SK-N-SH (cell line): ENCODE measurements at regions not wholly inside any gene's neighbourhood (a gene's known extent, or its start where the extent isn't known, plus 50 kb on each side); places are given as distances from the start of the nearest gene placed in this dataset.

Experiments used
- CTCF ChIA-PET: fragments of 300-600, 350-600 bp; formaldehyde crosslinking; extraction: SDS; loops from one replicate; lab custom pipeline; 2021; lab: Yijun Ruan, JAX
- POLR2A ChIA-PET: fragments of 350-600 bp; sonication (Branson Sonifier 250); formaldehyde crosslinking; extraction: SDS; loops from one replicate; lab custom pipeline; 2020; ENCODE audit warnings: antibody characterized with exemption, inconsistent platforms; lab: Yijun Ruan, JAX
- DNase-seq: peaks from one replicate; pipeline ENCODE4 v3.0.0; 2012
- H2AFZ ChIP-seq: fragments of 200-600 bp; sonication (generic); 2 replicates; pipeline ENCODE4 v1.8.1; 2016; ENCODE audit warnings: antibody characterized with exemption, mild to moderate bottlenecking, low read depth
- H3F3A ChIP-seq: fragments of 200-600 bp; sonication (generic); replicated peaks from 2 replicates; pipeline ENCODE3; 2016; ENCODE audit warnings: antibody characterized with exemption, mild to moderate bottlenecking; ENCODE audit not compliant: insufficient read depth
- H3K27ac ChIP-seq, 2 experiments: fragments of 200-500 bp in 1 of 2; fragments of 200-600 bp in 1 of 2; sonication (Bioruptor generic) in 1 of 2; sonication (generic), shearing (Covaris generic) in 1 of 2; 2 replicates each; pipeline versions ENCODE4 v1.5.1 to v1.6.1; 2014 to 2016; ENCODE audit warnings: low read depth in 2 of 2, inconsistent platforms in 1 of 2, low read length in 1 of 2, mild to moderate bottlenecking in 1 of 2, mixed read lengths in 1 of 2
- H3K27me3 ChIP-seq: fragments of 200-600 bp; sonication (generic), shearing (Covaris generic); 2 replicates; pipeline ENCODE4 v1.6.1; 2016; ENCODE audit warnings: mixed run types; ENCODE audit not compliant: insufficient read depth
- H3K36me3 ChIP-seq, 2 experiments: fragments of 200-500 bp in 1 of 2; fragments of 200-600 bp in 1 of 2; sonication (Bioruptor generic) in 1 of 2; sonication (generic) in 1 of 2; replicated peaks in 1 of 2; 2 replicates each; pipeline versions ENCODE3 to v1.5.1; 2014 to 2016; ENCODE audit warnings: low read length in 1 of 2, mild to moderate bottlenecking in 1 of 2; ENCODE audit not compliant: insufficient read depth in 2 of 2, control insufficient read depth in 1 of 2
- H3K4me1 ChIP-seq, 2 experiments: fragments of 200-500 bp in 1 of 2; fragments of 200-600 bp in 1 of 2; sonication (Bioruptor generic) in 1 of 2; sonication (generic), shearing (Covaris generic) in 1 of 2; 2 replicates each; pipeline versions ENCODE4 v1.5.1 to v1.6.1; 2014 to 2016; ENCODE audit warnings: low read depth in 1 of 2, low read length in 1 of 2, mixed run types in 1 of 2; ENCODE audit not compliant: insufficient read depth in 2 of 2, control insufficient read depth in 1 of 2
- H3K4me2 ChIP-seq: fragments of 200-600 bp; sonication (generic), shearing (Covaris generic); 2 replicates; pipeline ENCODE4 v1.6.1; 2017; ENCODE audit warnings: mixed run types
- H3K4me3 ChIP-seq, 2 experiments: fragments of 200-500 bp in 1 of 2; fragments of 200-600 bp in 1 of 2; sonication (Bioruptor generic) in 1 of 2; sonication (generic), shearing (Covaris generic) in 1 of 2; 2 replicates each; pipeline versions ENCODE4 v1.5.1 to v1.8.1; 2014 to 2016; ENCODE audit warnings: low read depth in 2 of 2, inconsistent platforms in 1 of 2, low read length in 1 of 2, mild to moderate bottlenecking in 1 of 2, mixed read lengths in 1 of 2, moderate library complexity in 1 of 2
- H3K79me2 ChIP-seq: fragments of 200-600 bp; sonication (generic); 2 replicates; pipeline ENCODE4 v1.8.1; 2017; ENCODE audit warnings: mild to moderate bottlenecking; ENCODE audit not compliant: insufficient read depth
- H3K9ac ChIP-seq: fragments of 200-600 bp; sonication (generic); 2 replicates; pipeline ENCODE4 v1.6.1; 2017; ENCODE audit warnings: mixed run types
- H3K9me2 ChIP-seq: fragments of 200-600 bp; sonication (generic); 2 replicates; pipeline ENCODE4 v1.6.1; 2017; ENCODE audit warnings: mixed run types
- H3K9me3 ChIP-seq: fragments of 200-600 bp; sonication (generic); 2 replicates; pipeline ENCODE4 v1.6.1; 2017; ENCODE audit warnings: mixed run types, mild to moderate bottlenecking, moderate library complexity
- H4K20me1 ChIP-seq: fragments of 200-600 bp; sonication (generic); 2 replicates; pipeline ENCODE4 v1.6.1; 2017; ENCODE audit warnings: mild to moderate bottlenecking, mixed run types; ENCODE audit not compliant: insufficient read depth
- CTCF ChIP-seq: fragments of 200-600 bp; sonication (generic); IDR thresholded peaks from 2 replicates; pipeline ENCODE4 v1.6.1; 2017; ENCODE audit warnings: antibody characterized with exemption, mild to moderate bottlenecking, moderate library complexity
- EP300 ChIP-seq, 2 experiments: IDR thresholded peaks; 2 replicates each; pipeline versions ENCODE4 v1.4.0 to v1.6.1; 2012; ENCODE audit warnings: borderline replicate concordance in 1 of 2, low read depth in 1 of 2, low read length in 1 of 2
- FOSL2 ChIP-seq: IDR thresholded peaks from 2 replicates; pipeline ENCODE4 v1.4.0; 2012; ENCODE audit warnings: low read depth, mild to moderate bottlenecking, moderate library complexity, borderline replicate concordance
- FOXM1 ChIP-seq: IDR thresholded peaks from 2 replicates; pipeline ENCODE4 v1.4.0; 2012; ENCODE audit warnings: low read depth, mild to moderate bottlenecking
- MEF2A ChIP-seq: IDR thresholded peaks from 2 replicates; pipeline ENCODE4 v1.4.0; 2012; ENCODE audit warnings: low read depth, borderline replicate concordance
- MXI1 ChIP-seq: IDR thresholded peaks from 2 replicates; pipeline ENCODE4 v1.6.1; 2012; ENCODE audit warnings: mild to moderate bottlenecking, low read depth, low read length, improper control_type of control experiment
- NRF1 ChIP-seq: IDR thresholded peaks from 2 replicates; pipeline ENCODE4 v1.6.1; 2012; ENCODE audit warnings: low read depth, mild to moderate bottlenecking, low read length
- PBX3 ChIP-seq: IDR thresholded peaks from 2 replicates; pipeline ENCODE4; 2012
- RAD21 ChIP-seq: IDR thresholded peaks from 2 replicates; pipeline ENCODE4 v1.6.1; 2012; ENCODE audit warnings: mild to moderate bottlenecking, low read length
- RCOR1 ChIP-seq: fragments of 150-350 bp; IDR thresholded peaks from 2 replicates; pipeline ENCODE4 v1.6.1; 2017; ENCODE audit warnings: antibody characterized with exemption, low read length
- RFX5 ChIP-seq: IDR thresholded peaks from 2 replicates; pipeline ENCODE4 v1.6.1; 2012; ENCODE audit warnings: mild to moderate bottlenecking, improper control_type of control experiment, low read length
- RXRA ChIP-seq: IDR thresholded peaks from 2 replicates; pipeline ENCODE4 v1.4.0; 2012; ENCODE audit warnings: low read depth, mild to moderate bottlenecking, borderline replicate concordance
- SMC3 ChIP-seq: IDR thresholded peaks from 2 replicates; pipeline ENCODE4 v1.6.1; 2012; ENCODE audit warnings: low read depth, low read length, improper control_type of control experiment
- TAF1 ChIP-seq: IDR thresholded peaks from 2 replicates; pipeline ENCODE4 v1.6.1; 2012; ENCODE audit warnings: low read depth, mild to moderate bottlenecking, low read length, moderate library complexity, borderline replicate concordance
- TCF12 ChIP-seq: IDR thresholded peaks from 2 replicates; pipeline ENCODE4 v1.4.0; 2012
- TEAD4 ChIP-seq: IDR thresholded peaks from 2 replicates; pipeline ENCODE4 v1.4.0; 2012; ENCODE audit warnings: mild to moderate bottlenecking, borderline replicate concordance; ENCODE audit not compliant: insufficient read depth
- USF1 ChIP-seq: IDR thresholded peaks from 2 replicates; pipeline ENCODE4 v1.4.0; 2012; ENCODE audit warnings: low read depth, borderline replicate concordance
- WGBS: methylation state at CpG from one replicate; pipeline ENCODE4 v1.1.6; 2017; ENCODE audit warnings: low lambda C conversion rate; 5-methylcytosine and 5-hydroxymethylcytosine counted together

GRCh38 chr4:22949161-22949855, 256.6 kb downstream of the GBA3 start:
- DNase-seq: no peak
- H3K79me2 ChIP-seq: no peaks in the 10 kb centered on the region
- H2AFZ ChIP-seq: no peak overlapping the region
- H3K4me1 ChIP-seq: no peaks in the 10 kb centered on the region
- H3K27ac ChIP-seq: no peak overlapping the region
- no peaks in the 10 kb centered on the region for H3F3A ChIP-seq
- no peak overlapping the region for H3K9ac ChIP-seq
- no peaks in the 10 kb centered on the region for H3K36me3 ChIP-seq
- POLR2A ChIA-PET: no interaction called here
- TF ChIP-seq RCOR1 (no peak), PBX3 (no peak), CTCF (no peak), EP300 (IDR thresholded peaks at IDR 0.05; ENCODE audit: borderline replicate concordance in 1 of 2, low read depth in 1 of 2, low read length in 1 of 2) (no peak), MEF2A (no peak), TAF1 (no peak), FOSL2 (no peak), FOXM1 (no peak)
- H3K9me3 ChIP-seq: no peaks in the 10 kb centered on the region
- WGBS: 6% methylated on average over 6 of the region's 6 CpGs
- H3K9me2 ChIP-seq: no peaks in the 10 kb centered on the region
- H3K4me2 ChIP-seq: no peak overlapping the region
- H3K4me3 ChIP-seq: no peak overlapping the region
- CTCF ChIA-PET: no interaction called here
- no peaks in the 10 kb centered on the region for H3K27me3 ChIP-seq
- no peaks in the 10 kb centered on the region for H4K20me1 ChIP-seq

- TF ChIP-seq FOSL2 (no peak), RAD21 (no peak), USF1 (no peak), TCF12 (no peak), RCOR1 (no peak), TEAD4 (no peak), RFX5 (no peak), SMC3 (no peak), MXI1 (no peak), RXRA (no peak), NRF1 (no peak)
Measured at GRCh38 chr4:22947851-22948250, 255.1 kb downstream of the GBA3 start.

More at GRCh38 chr4:22947851-22948250, 255.1 kb downstream of the GBA3 start:
- Histone ChIP-seq H2AFZ (no peak overlapping the region), H3K4me2 (no peak overlapping the region), H3K27me3 (no peaks in the 10 kb centered on the region), H3K4me3 (no peak overlapping the region), H3F3A (no peaks in the 10 kb centered on the region), H3K9ac (no peak overlapping the region), H3K9me2 (no peaks in the 10 kb centered on the region), H4K20me1 (no peaks in the 10 kb centered on the region), H3K36me3 (no peaks in the 10 kb centered on the region), H3K79me2 (no peaks in the 10 kb centered on the region), H3K4me1 (no peaks in the 10 kb centered on the region), H3K9me3 (no peaks in the 10 kb centered on the region), H3K27ac (no peak overlapping the region)
- POLR2A ChIA-PET: no interaction called here
- WGBS: 13% methylated on average over 5 of the region's 5 CpGs
- CTCF ChIA-PET: no interaction called here
- DNase-seq: no peak
